PC-3 (cell line): ENCODE measurements at regions not wholly inside any gene's neighbourhood (a gene's known extent, or its start where the extent isn't known, plus 50 kb on each side); places are given as distances from the start of the nearest gene placed in this dataset.

ENCODE experiments used
- CTCF ChIP-seq: fragments of 300-600 bp; sonication (generic); conservative IDR thresholded peaks from 2 replicates; pipeline ENCODE4 v1.5.1; 2017; ENCODE audit warnings: antibody characterized with exemption, low read depth, mild to moderate bottlenecking, low read length
- EZH2 ChIP-seq: fragments of 300-600 bp; sonication (generic); IDR thresholded peaks from one replicate; pipeline ENCODE4 v1.6.1; 2017; ENCODE audit warnings: antibody characterized with exemption, mild to moderate bottlenecking, low read length; ENCODE audit not compliant: unreplicated experiment

- TF ChIP-seq CTCF (no peak), EZH2 (no peak)
These were observed 107.1 kb upstream of the LINGO1 start for GRCh38 chr15:77739591-77740378.
